HL-60 (cell line): ENCODE measurements at regions not wholly inside any gene's neighbourhood (a gene's known extent, or its start where the extent isn't known, plus 50 kb on each side); places are given as distances from the start of the nearest gene placed in this dataset.

ENCODE experiments used
- GABPA ChIP-seq: IDR thresholded peaks from 2 replicates; pipeline ENCODE4 v1.6.1; 2012; ENCODE audit warnings: low read depth
- POLR2AphosphoS5 ChIP-seq: IDR thresholded peaks from 2 replicates; pipeline ENCODE4 v1.6.1; 2012; ENCODE audit warnings: low read depth
- SPI1 ChIP-seq: IDR thresholded peaks from 2 replicates; pipeline ENCODE4 v1.6.1; 2012; ENCODE audit warnings: low read depth, mild to moderate bottlenecking, borderline replicate concordance
- TF ChIP-seq, protein P1 (sequence below): IDR thresholded peaks from 2 replicates; pipeline ENCODE4 v1.6.1; 2012; ENCODE audit warnings: low read depth; ENCODE audit not compliant: insufficient replicate concordance
- TF ChIP-seq, protein P2 (sequence below): IDR thresholded peaks from one replicate; pipeline ENCODE4 v1.5.1; 2011; ENCODE audit warnings: low read length, control low read depth, inconsistent platforms; ENCODE audit not compliant: insufficient read depth

GRCh38 chr2:16134436-16135165 lies 194.3 kb downstream of the MYCN start:
- TF ChIP-seq, protein P1, sequence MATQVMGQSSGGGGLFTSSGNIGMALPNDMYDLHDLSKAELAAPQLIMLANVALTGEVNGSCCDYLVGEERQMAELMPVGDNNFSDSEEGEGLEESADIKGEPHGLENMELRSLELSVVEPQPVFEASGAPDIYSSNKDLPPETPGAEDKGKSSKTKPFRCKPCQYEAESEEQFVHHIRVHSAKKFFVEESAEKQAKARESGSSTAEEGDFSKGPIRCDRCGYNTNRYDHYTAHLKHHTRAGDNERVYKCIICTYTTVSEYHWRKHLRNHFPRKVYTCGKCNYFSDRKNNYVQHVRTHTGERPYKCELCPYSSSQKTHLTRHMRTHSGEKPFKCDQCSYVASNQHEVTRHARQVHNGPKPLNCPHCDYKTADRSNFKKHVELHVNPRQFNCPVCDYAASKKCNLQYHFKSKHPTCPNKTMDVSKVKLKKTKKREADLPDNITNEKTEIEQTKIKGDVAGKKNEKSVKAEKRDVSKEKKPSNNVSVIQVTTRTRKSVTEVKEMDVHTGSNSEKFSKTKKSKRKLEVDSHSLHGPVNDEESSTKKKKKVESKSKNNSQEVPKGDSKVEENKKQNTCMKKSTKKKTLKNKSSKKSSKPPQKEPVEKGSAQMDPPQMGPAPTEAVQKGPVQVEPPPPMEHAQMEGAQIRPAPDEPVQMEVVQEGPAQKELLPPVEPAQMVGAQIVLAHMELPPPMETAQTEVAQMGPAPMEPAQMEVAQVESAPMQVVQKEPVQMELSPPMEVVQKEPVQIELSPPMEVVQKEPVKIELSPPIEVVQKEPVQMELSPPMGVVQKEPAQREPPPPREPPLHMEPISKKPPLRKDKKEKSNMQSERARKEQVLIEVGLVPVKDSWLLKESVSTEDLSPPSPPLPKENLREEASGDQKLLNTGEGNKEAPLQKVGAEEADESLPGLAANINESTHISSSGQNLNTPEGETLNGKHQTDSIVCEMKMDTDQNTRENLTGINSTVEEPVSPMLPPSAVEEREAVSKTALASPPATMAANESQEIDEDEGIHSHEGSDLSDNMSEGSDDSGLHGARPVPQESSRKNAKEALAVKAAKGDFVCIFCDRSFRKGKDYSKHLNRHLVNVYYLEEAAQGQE, result no peak
- TF ChIP-seq POLR2AphosphoS5, result no peak
- TF ChIP-seq, protein P2, sequence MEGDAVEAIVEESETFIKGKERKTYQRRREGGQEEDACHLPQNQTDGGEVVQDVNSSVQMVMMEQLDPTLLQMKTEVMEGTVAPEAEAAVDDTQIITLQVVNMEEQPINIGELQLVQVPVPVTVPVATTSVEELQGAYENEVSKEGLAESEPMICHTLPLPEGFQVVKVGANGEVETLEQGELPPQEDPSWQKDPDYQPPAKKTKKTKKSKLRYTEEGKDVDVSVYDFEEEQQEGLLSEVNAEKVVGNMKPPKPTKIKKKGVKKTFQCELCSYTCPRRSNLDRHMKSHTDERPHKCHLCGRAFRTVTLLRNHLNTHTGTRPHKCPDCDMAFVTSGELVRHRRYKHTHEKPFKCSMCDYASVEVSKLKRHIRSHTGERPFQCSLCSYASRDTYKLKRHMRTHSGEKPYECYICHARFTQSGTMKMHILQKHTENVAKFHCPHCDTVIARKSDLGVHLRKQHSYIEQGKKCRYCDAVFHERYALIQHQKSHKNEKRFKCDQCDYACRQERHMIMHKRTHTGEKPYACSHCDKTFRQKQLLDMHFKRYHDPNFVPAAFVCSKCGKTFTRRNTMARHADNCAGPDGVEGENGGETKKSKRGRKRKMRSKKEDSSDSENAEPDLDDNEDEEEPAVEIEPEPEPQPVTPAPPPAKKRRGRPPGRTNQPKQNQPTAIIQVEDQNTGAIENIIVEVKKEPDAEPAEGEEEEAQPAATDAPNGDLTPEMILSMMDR, result no peak
- no peak for TF ChIP-seq SPI1
- TF ChIP-seq GABPA, result no peak
